ENCODE measurements at regions not wholly inside any gene's neighbourhood (a gene's known extent, or its start where the extent isn't known, plus 50 kb on each side); places are given as distances from the start of the nearest gene placed in this dataset.

DNA sequence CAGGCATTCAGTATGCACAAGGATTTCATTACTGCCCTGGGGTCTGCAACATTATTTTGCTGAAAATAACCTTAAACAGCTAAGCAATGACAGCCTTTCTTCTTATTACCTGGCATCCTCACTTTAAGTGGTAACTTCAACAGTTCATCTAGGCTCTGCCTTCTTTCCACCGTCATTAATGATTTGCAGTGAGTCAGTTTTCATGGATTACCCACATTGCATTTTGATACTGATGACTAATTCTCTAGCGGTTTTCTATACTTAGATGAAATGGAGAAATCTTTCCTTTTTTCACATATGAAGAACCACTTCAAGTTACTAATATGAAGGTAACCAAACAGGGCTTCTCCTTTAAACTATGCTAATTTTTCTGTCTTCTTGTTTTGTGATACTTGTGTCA, 226.9 kb upstream of the TMPRSS15 start:
- ChIA-PET POLR2A (no interaction called here), CTCF (no interaction called here)
- no peaks in the 10 kb centered on the region for H3K36me3 ChIP-seq (ENCODE audit: control insufficient read depth, insufficient read depth, low read length)
- H3K4me3 ChIP-seq (ENCODE audit: low read depth in 2 of 2, low read length in 2 of 2), result no peak overlapping the region
- H3K9me3 ChIP-seq (ENCODE audit: control insufficient read depth, insufficient read depth, low read depth, low read length), result no peaks in the 10 kb centered on the region
- DNase-seq (ENCODE audit: low read depth, low spot score) (no peak), ATAC-seq (no peak)
- no peak overlapping the region for H3K27ac ChIP-seq (ENCODE audit: low read length)
- H3K27me3 ChIP-seq (ENCODE audit: control insufficient read depth, insufficient read depth, low read length), result no peaks in the 10 kb centered on the region
- TF ChIP-seq, protein P1, sequence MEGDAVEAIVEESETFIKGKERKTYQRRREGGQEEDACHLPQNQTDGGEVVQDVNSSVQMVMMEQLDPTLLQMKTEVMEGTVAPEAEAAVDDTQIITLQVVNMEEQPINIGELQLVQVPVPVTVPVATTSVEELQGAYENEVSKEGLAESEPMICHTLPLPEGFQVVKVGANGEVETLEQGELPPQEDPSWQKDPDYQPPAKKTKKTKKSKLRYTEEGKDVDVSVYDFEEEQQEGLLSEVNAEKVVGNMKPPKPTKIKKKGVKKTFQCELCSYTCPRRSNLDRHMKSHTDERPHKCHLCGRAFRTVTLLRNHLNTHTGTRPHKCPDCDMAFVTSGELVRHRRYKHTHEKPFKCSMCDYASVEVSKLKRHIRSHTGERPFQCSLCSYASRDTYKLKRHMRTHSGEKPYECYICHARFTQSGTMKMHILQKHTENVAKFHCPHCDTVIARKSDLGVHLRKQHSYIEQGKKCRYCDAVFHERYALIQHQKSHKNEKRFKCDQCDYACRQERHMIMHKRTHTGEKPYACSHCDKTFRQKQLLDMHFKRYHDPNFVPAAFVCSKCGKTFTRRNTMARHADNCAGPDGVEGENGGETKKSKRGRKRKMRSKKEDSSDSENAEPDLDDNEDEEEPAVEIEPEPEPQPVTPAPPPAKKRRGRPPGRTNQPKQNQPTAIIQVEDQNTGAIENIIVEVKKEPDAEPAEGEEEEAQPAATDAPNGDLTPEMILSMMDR (IDR thresholded peaks at IDR 0.05), result no peak
- TF ChIP-seq, protein P2, sequence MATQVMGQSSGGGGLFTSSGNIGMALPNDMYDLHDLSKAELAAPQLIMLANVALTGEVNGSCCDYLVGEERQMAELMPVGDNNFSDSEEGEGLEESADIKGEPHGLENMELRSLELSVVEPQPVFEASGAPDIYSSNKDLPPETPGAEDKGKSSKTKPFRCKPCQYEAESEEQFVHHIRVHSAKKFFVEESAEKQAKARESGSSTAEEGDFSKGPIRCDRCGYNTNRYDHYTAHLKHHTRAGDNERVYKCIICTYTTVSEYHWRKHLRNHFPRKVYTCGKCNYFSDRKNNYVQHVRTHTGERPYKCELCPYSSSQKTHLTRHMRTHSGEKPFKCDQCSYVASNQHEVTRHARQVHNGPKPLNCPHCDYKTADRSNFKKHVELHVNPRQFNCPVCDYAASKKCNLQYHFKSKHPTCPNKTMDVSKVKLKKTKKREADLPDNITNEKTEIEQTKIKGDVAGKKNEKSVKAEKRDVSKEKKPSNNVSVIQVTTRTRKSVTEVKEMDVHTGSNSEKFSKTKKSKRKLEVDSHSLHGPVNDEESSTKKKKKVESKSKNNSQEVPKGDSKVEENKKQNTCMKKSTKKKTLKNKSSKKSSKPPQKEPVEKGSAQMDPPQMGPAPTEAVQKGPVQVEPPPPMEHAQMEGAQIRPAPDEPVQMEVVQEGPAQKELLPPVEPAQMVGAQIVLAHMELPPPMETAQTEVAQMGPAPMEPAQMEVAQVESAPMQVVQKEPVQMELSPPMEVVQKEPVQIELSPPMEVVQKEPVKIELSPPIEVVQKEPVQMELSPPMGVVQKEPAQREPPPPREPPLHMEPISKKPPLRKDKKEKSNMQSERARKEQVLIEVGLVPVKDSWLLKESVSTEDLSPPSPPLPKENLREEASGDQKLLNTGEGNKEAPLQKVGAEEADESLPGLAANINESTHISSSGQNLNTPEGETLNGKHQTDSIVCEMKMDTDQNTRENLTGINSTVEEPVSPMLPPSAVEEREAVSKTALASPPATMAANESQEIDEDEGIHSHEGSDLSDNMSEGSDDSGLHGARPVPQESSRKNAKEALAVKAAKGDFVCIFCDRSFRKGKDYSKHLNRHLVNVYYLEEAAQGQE (IDR thresholded peaks at IDR 0.05; ENCODE audit: insufficient read depth in 1 of 2, low read depth in 2 of 2, low read length in 1 of 2), result no peak
- intact Hi-C loops (cut with micrococcal nuclease; ENCODE audit: unreplicated experiment), result no loop called here
- no peaks in the 10 kb centered on the region for H3K4me1 ChIP-seq (ENCODE audit: control insufficient read depth, insufficient read depth, low read length)
- in situ Hi-C loops (cut with HindIII; ENCODE audit: low pct_unique_long_range_greater_than_20kb, low sequenced_read_pairs), result no loop called here
- no TSS peak for BruUV-seq (replicated peaks)

DNA sequence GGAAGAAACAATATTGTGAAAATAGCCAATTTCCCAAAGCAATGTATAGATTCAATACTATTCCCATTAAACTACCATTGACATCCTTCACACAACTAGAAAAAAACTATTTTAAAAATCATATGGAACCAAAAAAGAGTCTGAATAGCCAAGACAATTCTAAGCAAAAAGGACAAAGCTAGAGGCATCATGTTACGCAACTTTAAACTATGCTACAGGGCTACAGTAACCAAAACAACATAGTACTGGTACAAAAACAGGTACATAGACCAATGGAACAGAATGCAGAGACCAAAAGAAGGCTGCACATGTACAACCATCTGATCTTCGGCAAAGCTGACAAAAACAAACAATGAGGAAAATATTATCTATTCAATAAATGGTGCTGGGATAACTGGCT, 233.3 kb upstream of the TMPRSS15 start:
- DNase-seq (ENCODE audit: low read depth, low spot score) (no peak), ATAC-seq (no peak)
- POLR2A ChIA-PET, result no interaction called here
- no peaks in the 10 kb centered on the region for H3K36me3 ChIP-seq (ENCODE audit: control insufficient read depth, insufficient read depth, low read length)
- in situ Hi-C loops (cut with HindIII; ENCODE audit: low pct_unique_long_range_greater_than_20kb, low sequenced_read_pairs), result no loop called here
- intact Hi-C loops (cut with micrococcal nuclease; ENCODE audit: unreplicated experiment), result no loop called here
- CTCF ChIA-PET, result no interaction called here
- H3K4me1 ChIP-seq (ENCODE audit: control insufficient read depth, insufficient read depth, low read length), result no peaks in the 10 kb centered on the region
- no peaks in the 10 kb centered on the region for H3K9me3 ChIP-seq (ENCODE audit: control insufficient read depth, insufficient read depth, low read depth, low read length)
- H3K27me3 ChIP-seq (ENCODE audit: control insufficient read depth, insufficient read depth, low read length), result no peaks in the 10 kb centered on the region
- no TSS peak for BruUV-seq (replicated peaks)
- no peak overlapping the region for H3K27ac ChIP-seq (ENCODE audit: low read length)
- TF ChIP-seq, protein P2 (IDR thresholded peaks at IDR 0.05; ENCODE audit: insufficient read depth in 1 of 2, low read depth in 2 of 2, low read length in 1 of 2), result no peak
- TF ChIP-seq POLR2AphosphoS5 (IDR thresholded peaks at IDR 0.05; ENCODE audit: low read depth, low read length) (no peak), TCF7L2 (IDR thresholded peaks at IDR 0.05; ENCODE audit: low read depth, low read length) (no peak), SIN3A (IDR thresholded peaks at IDR 0.05; ENCODE audit: borderline replicate concordance, insufficient read depth, low read depth, low read length) (no peak)
- TF ChIP-seq, protein P1 (IDR thresholded peaks at IDR 0.05), result no peak
- H3K4me3 ChIP-seq (ENCODE audit: low read depth in 2 of 2, low read length in 2 of 2), result no peak overlapping the region
